ENCODE measurements at regions not wholly inside any gene's neighbourhood (a gene's known extent, or its start where the extent isn't known, plus 50 kb on each side); places are given as distances from the start of the nearest gene placed in this dataset.

DNA sequence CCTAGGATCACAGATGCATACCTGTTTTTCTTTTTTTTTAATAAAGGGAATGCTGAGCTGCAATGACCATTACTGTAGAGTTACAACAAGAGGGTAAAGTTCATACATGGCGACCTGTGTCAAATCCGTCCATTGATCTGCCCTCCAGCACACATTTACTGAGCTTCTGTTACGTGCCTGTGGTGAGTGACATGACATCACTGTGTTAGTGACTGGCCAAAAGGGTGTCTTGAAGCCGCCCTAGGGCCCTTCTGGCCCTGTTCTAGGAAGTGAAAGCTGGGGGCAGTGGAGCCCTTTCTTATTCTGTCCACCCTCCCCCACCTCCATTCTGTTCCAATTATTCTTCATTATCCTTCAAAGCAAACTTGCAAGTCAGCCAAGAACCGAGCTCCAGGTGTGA is 66.3 kb downstream of the ZIC5 start:
- no peak for DNase-seq (ENCODE audit: insufficient read length, low spot score)
- TF ChIP-seq SPI1 (IDR thresholded peaks at IDR 0.05; ENCODE audit: low read depth, low read length) (peak; percentile 60), POLR2AphosphoS5 (IDR thresholded peaks at IDR 0.05; ENCODE audit: low read depth, low read length) (no peak), TAF1 (IDR thresholded peaks at IDR 0.05; ENCODE audit: low read depth, low read length) (no peak), PAX5 (IDR thresholded peaks at IDR 0.05; ENCODE audit: insufficient read depth, low read length, severe bottlenecking) (no peak), POU2F2 (IDR thresholded peaks at IDR 0.05; ENCODE audit: low read depth, low read length) (no peak)
- FAIRE-seq, result no peak

DNA sequence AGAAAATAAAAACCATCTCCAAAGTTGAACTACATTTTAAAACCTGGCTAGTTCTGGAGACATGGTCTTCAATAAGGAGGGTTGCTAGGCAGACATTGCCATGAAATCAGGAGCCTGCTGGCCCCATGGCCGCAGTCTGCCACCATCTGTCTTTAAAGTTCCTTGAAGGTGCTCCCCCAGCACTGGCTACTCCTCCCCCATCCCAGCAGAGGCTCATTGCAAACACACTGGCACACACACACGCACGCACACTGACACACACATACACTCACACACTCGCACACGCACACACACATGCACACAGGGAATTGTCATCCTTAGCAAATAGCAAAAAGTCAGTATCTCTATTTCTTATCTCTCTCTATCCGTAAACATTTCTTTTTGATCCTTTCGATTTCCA is 68.4 kb downstream of the ZIC5 start:
- no peak for FAIRE-seq
- no peak for DNase-seq (ENCODE audit: insufficient read length, low spot score)

DNA sequence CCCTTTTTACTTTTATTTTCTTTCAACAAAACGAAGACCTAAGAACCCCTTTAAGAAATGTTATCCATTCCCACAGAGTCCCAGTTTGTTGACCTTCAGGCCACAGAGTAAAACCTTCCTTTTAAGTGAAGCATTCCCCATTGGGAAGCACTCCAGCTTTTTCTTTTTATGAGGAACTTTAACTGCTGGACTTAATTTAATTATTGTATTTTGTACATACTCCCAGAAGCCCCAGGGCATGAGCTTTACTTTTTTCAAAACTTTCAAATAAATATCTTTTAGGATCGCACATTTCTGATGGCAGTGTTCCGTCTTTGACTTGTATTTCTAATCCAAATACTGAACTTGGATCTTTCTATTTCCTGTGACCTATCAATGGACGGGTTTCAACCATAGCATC is 68.9 kb downstream of the ZIC5 start:
- DNase-seq (ENCODE audit: insufficient read length, low spot score) (no peak), FAIRE-seq (no peak)
- no peak for TF ChIP-seq POLR2A (IDR thresholded peaks at IDR 0.05; ENCODE audit: low read depth, low read length)
- TF ChIP-seq PAX5 (IDR thresholded peaks at IDR 0.05; ENCODE audit: insufficient read depth, low read length, severe bottlenecking), result no peak
- TF ChIP-seq POLR2AphosphoS5 (IDR thresholded peaks at IDR 0.05; ENCODE audit: low read depth, low read length), result no peak
- TF ChIP-seq TAF1 (IDR thresholded peaks at IDR 0.05; ENCODE audit: low read depth, low read length), result no peak
- no peak for TF ChIP-seq SPI1 (IDR thresholded peaks at IDR 0.05; ENCODE audit: low read depth, low read length)
- no peak for TF ChIP-seq POU2F2 (IDR thresholded peaks at IDR 0.05; ENCODE audit: low read depth, low read length)

More for the DNA sequence above, 68.4 kb downstream of the ZIC5 start:
- no peak for TF ChIP-seq SPI1 (IDR thresholded peaks at IDR 0.05; ENCODE audit: low read depth, low read length)
- no peak for TF ChIP-seq PAX5 (IDR thresholded peaks at IDR 0.05; ENCODE audit: insufficient read depth, low read length, severe bottlenecking)
- no peak for TF ChIP-seq POU2F2 (IDR thresholded peaks at IDR 0.05; ENCODE audit: low read depth, low read length)
- TF ChIP-seq POLR2AphosphoS5 (IDR thresholded peaks at IDR 0.05; ENCODE audit: low read depth, low read length), result no peak

DNA sequence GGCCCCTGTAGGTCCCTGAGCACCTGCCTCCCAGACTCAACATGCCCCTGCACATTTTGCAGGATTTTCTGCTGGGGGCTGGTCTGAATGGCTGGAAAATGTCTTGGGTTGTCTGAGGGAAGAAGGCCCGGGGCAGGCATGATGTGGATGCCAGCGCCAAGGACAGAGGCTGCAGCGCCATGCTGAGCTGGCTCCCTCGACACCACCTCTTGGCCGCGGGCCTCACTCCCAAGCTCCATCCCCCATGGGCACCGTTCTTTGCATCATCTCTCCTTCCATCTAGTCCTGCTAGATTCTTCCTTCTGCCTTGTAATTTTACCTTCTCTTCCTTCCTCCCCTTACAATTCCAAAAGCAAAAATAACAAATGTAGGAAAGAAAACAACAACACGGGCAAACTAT is 70.6 kb downstream of the ZIC5 start:
- FAIRE-seq (no peak), DNase-seq (ENCODE audit: insufficient read length, low spot score) (no peak)
- no peak for TF ChIP-seq PAX5 (IDR thresholded peaks at IDR 0.05; ENCODE audit: insufficient read depth, low read length, severe bottlenecking)

DNA sequence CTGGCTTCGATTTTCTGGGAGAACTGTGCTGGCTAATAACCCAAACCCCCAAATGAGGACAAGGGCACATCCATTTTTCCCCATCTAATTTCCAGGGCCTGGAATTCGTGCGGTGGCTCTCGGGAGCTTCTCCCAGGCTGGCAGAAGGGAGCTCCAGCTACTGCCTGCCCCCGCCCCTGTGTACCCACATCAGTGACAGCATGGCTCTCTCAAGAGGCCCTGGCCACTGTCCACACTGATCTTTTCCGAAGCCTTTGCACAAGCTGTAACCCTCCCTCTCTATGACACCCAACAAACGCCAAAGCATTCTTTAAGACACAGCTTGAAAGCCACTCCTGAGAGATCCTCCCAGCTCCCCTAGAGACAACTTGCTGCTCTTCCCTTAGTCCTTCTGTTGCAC is 73.1 kb downstream of the ZIC5 start:
- FAIRE-seq, result no peak
- no peak for DNase-seq (ENCODE audit: insufficient read length, low spot score)
- TF ChIP-seq POLR2AphosphoS5 (IDR thresholded peaks at IDR 0.05; ENCODE audit: low read depth, low read length) (no peak), POU2F2 (IDR thresholded peaks at IDR 0.05; ENCODE audit: low read depth, low read length) (no peak), SPI1 (IDR thresholded peaks at IDR 0.05; ENCODE audit: low read depth, low read length) (no peak), POLR2A (IDR thresholded peaks at IDR 0.05; ENCODE audit: low read depth, low read length) (no peak), TAF1 (IDR thresholded peaks at IDR 0.05; ENCODE audit: low read depth, low read length) (no peak), PAX5 (IDR thresholded peaks at IDR 0.05; ENCODE audit: insufficient read depth, low read length, severe bottlenecking) (no peak)

DNA sequence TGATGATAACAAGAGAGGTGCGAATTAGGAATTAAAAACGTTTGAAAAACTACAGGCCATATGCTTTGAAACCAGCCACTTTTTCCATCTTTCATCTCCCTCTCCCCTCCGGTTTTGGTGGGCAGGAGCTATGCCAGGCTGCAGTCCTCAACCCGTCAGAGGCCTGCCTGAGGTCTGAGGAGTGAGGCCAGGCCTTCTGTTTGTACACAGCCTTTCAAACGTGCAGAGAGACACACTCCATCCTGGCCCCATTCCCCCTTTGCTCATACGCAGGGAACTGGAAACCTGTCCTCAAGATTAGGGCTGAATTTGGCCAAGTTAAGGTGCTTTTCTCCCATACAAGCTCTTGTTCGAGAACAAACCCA is 74.5 kb downstream of the ZIC5 start:
- TF ChIP-seq POLR2AphosphoS5 (IDR thresholded peaks at IDR 0.05; ENCODE audit: low read depth, low read length) (no peak), POLR2A (IDR thresholded peaks at IDR 0.05; ENCODE audit: low read depth, low read length) (no peak)
- DNase-seq (ENCODE audit: insufficient read length, low spot score) (no peak), FAIRE-seq (no peak)

DNA sequence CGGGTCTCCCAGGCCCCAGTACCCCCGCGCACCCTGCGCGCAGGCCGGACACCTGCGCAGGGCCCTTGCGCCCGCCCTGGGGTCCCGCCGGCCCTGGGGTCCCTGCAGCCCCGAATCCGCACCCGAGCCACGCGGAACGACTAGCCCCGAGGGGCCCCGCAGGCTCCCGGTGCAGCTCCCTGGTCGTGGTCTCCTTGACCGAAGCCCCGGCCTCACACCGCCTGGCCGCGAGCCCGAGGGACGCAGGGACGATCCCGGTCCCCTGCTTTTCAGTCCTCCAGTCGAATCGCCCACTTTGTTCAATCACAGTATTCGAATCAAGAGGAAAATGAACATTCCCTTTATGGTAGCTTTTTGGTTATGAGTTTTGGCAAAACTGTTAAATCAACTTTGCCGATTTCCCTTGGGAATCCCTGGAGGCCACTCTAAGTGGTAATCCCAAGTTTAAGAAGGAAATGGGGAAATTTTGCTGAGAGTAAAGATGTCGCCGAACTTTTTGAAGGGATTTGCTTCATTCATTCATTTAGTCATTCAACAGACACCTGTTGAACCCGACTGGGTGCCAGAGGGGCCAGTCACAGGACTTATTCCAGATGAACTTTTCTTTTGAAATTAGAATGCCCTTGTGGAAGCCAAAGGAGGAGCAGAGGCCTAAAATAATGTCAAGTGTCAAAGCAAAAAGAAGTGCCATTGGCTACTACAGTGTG is 75.0 kb downstream of the ZIC5 start:
- TF ChIP-seq POU2F2 (IDR thresholded peaks at IDR 0.05; ENCODE audit: low read depth, low read length) (no peak), TAF1 (IDR thresholded peaks at IDR 0.05; ENCODE audit: low read depth, low read length) (no peak), SPI1 (IDR thresholded peaks at IDR 0.05; ENCODE audit: low read depth, low read length) (no peak), POLR2A (IDR thresholded peaks at IDR 0.05; ENCODE audit: low read depth, low read length) (no peak), POLR2AphosphoS5 (IDR thresholded peaks at IDR 0.05; ENCODE audit: low read depth, low read length) (no peak), PAX5 (IDR thresholded peaks at IDR 0.05; ENCODE audit: insufficient read depth, low read length, severe bottlenecking) (no peak)
- FAIRE-seq, result no peak
- no peak for DNase-seq (ENCODE audit: insufficient read length, low spot score)

DNA sequence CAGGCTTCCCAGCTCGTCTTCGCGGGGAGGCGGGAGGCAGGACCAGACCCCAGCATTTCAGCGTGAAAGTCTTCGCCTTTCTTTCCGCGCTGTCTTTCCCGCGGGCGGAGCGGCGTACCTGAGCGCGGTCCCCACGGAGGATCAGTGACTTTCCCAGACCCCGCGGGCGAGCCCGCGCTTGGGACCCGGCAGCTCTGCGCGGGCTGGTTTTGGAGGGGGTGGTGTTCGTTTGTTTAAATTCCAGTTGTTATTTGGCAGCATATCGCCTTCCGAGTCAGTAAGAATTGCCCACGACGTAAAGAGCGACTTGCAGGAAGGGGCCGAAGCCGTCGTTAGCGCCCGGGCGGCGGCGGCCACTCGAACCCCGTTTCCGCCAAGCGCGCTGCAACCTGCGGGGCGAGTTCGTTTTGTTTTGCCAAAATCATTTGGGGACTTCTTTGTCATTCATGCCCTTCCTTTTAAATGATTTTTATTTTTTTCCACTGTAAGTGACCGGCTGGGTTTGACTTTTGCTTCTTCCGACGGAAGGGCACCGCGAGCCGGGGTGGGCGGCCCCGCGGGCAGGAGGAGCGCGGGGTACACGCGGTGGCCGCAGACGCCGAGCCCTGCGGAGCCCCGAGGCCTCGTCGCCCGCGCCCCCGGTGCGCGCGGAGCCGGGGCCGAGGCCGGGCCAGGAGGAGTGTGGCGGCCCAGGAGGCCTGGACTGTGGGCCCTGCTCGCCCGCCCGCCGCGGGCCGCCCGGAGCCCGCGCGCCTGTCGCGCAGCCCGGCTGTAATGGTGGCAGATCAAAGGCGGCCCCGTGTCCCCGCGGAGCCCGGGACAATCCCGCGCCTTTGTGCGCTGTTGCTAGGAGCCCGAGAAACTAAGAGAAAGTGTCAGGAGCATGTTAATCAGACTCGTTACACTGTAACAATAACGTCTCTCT is 75.9 kb downstream of the ZIC5 start:
- TF ChIP-seq POLR2AphosphoS5 (IDR thresholded peaks at IDR 0.05; ENCODE audit: low read depth, low read length) (no peak), POLR2A (IDR thresholded peaks at IDR 0.05; ENCODE audit: low read depth, low read length) (no peak), POU2F2 (IDR thresholded peaks at IDR 0.05; ENCODE audit: low read depth, low read length) (no peak), PAX5 (IDR thresholded peaks at IDR 0.05; ENCODE audit: insufficient read depth, low read length, severe bottlenecking) (no peak)
- no peak for FAIRE-seq
- DNase-seq (ENCODE audit: insufficient read length, low spot score), result no peak

DNA sequence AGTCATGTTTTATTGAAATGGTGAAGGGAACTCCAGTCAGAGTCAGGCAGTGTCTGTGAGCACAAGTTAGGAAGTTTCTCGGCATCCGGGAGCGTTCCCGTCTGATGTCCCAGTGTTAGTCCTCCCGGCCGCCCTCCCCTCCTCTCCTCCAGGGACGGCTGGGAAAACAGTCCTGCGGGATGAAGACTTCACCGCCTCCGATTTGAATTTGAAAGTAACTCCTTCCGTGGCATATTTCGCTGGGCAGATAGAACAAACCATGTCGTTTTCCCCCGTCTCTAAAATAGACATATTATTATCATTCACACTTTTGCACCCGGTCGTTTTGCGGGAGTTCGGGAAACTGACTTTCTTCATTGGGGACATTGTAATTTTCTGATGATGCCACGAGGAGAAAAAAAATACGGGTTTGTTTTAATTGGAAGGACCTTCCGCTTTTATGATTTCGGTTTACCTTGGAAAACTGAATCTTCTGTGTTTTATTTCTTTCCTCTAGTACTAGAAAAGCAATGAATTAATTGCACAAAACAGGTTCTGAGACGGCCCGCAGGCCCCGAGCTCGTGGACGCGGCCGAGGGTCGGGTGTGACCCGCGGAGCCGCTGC is 76.6 kb downstream of the ZIC5 start:
- DNase-seq (ENCODE audit: insufficient read length, low spot score) (no peak), FAIRE-seq (peak; percentile 20)
- TF ChIP-seq SPI1 (IDR thresholded peaks at IDR 0.05; ENCODE audit: low read depth, low read length) (no peak), PAX5 (IDR thresholded peaks at IDR 0.05; ENCODE audit: insufficient read depth, low read length, severe bottlenecking) (no peak), POLR2A (IDR thresholded peaks at IDR 0.05; ENCODE audit: low read depth, low read length) (no peak), POLR2AphosphoS5 (IDR thresholded peaks at IDR 0.05; ENCODE audit: low read depth, low read length) (no peak), TAF1 (IDR thresholded peaks at IDR 0.05; ENCODE audit: low read depth, low read length) (no peak), POU2F2 (IDR thresholded peaks at IDR 0.05; ENCODE audit: low read depth, low read length) (no peak)
